RCC 7860 (cell line): ENCODE measurements at regions not wholly inside any gene's neighbourhood (a gene's known extent, or its start where the extent isn't known, plus 50 kb on each side); places are given as distances from the start of the nearest gene placed in this dataset.
"Not testable (repeated sequence)": the region's sequence is repeated elsewhere in the genome, so short reads cannot be mapped to it uniquely, and the experiment has no call there.

ENCODE experiments used
- DNase-seq: peaks from one replicate; pipeline ENCODE4 v3.0.0-alpha.2; 2015; ENCODE audit warnings: low spot score
- FAIRE-seq: peaks from 2 replicates; lab custom pipeline; 2012; peaks lifted over from hg19 to GRCh38; lab: Jason Lieb, UNC

GRCh38 chr3:101142160-101142559 lies 148.9 kb upstream of the ABI3BP start:
- no peak for FAIRE-seq
- no peak for DNase-seq

DNA sequence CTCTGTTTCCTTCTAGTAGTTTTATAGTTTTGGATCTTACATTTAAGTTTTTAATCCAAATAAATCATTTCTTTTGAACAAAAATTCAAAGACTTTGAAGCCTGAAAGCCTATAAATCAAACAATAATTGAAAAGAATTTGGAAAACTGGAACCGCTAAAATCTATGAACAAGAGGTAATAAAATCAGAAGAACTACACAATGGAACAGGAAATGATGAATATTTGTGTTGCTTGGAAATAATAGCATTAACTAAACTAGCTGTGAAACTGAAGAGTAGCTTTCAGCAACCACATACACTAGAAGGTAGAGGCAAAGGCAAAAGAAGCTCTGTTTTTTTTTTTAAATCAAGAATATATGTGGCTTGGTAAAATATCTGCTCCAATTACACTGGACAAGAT lies 147.9 kb upstream of the ABI3BP start:
- DNase-seq (no peak), FAIRE-seq (no peak)

GRCh38 chr3:101138817-101139216 lies 145.6 kb upstream of the ABI3BP start:
- DNase-seq (no peak), FAIRE-seq (no peak)

GRCh38 chr3:101134331-101134730 lies 141.1 kb upstream of the ABI3BP start:
- no peak for FAIRE-seq
- DNase-seq = no peak

GRCh38 chr3:101133652-101134051 lies 140.4 kb upstream of the ABI3BP start:
- DNase-seq (no peak), FAIRE-seq (no peak)

DNA sequence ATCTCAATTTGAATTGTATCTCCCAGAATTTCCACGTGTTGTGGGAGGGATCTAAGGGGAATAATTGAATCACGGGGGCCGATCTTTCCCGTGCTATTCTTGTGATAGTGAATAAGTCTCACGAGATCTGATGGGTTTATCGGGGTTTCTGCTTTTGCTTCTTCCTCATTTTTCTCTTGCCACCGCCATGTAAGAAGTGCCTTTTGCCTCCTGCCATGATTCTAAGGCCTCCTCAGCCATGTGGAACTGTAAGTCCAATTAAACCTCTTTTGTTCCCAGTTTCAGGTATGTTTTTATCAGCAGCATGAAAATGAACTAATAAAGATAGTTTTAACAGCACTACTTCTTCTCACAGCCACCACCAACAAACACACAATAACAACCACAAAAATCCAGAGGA lies 140.0 kb upstream of the ABI3BP start:
- not testable (repeated sequence) for DNase-seq, FAIRE-seq

GRCh38 chr3:101131767-101132166 lies 138.5 kb upstream of the ABI3BP start:
- FAIRE-seq = no peak
- no peak for DNase-seq

DNA sequence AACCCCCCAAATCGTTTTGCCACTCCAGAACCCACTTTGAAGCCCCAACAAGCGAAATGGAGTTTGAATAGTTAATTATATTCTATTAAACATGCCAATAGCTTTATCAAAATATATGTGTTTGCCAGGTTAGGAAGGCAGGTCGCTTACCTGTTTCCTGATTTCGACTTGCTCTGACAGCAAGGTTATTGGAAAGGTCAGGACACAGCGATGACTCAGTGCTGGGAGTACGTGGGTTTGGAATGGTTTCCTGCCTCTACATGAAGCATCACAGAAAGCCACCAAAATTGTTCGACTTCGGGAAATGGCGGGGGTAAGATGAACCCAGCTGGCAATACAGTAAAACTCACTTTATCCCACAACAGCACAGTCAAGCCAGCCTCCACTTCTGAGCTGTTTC lies 135.6 kb upstream of the ABI3BP start:
- FAIRE-seq = no peak
- no peak for DNase-seq

DNA sequence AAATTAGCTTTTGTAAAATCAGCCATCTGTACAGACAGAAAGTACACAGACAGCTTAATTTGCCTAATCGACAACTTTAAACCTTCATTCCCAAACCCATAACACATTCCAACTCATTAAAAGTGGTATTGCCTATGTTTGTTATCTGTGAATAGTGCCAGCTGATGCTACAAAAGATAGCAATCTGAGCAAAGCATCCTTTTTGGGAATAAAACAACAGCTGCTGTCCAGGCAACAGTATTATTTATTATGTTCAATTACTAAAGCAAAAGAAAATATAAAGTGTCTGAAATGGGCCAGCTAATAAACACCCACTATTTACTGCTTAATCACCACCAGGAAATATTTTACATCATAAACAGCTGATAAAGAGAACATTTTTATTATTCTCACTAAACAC lies 134.8 kb upstream of the ABI3BP start:
- FAIRE-seq (no peak), DNase-seq (no peak)

GRCh38 chr3:101124125-101124524 lies 130.9 kb upstream of the ABI3BP start:
- FAIRE-seq = no peak

DNA sequence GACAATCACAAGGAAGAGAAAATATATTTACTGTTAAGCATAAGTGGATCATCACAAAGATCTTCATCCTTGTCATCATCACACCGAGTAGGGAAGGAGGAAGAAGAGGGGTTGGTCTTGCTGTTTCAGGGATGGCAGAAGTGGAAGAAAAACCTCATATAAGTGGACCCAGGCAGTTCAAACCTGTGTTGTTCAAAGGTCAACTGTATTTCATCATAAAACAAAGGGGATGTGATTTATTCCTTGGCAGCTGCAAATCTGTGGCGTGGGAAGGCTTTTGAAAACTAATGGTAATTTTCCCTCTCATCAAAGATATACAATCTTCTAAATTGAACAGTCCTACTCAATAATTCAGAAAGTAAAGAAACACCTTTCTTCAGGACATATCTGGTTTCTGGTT lies 129.9 kb upstream of the ABI3BP start:
- no peak for FAIRE-seq
- DNase-seq = no peak

More at GRCh38 chr3:101124125-101124524, 130.9 kb upstream of the ABI3BP start:
- no peak for DNase-seq

DNA sequence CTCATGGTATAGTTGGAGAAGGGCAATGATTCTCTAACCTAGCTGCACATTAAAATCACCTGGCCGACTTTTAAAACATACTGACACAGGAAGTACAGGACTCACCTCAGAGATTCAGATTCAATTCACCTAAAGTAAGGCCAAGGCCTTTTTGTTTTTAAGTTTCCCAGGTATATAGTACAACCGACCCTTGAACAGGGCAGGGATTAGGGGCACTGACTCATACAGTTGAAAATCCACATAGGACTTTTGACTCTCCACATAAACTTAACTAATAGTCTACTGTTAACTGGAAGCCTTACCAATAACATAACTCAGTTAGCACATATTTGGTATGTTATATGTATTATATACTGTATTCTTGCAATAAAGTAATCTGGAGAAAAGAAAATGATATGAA lies 129.5 kb upstream of the ABI3BP start:
- DNase-seq (no peak), FAIRE-seq (no peak)

DNA sequence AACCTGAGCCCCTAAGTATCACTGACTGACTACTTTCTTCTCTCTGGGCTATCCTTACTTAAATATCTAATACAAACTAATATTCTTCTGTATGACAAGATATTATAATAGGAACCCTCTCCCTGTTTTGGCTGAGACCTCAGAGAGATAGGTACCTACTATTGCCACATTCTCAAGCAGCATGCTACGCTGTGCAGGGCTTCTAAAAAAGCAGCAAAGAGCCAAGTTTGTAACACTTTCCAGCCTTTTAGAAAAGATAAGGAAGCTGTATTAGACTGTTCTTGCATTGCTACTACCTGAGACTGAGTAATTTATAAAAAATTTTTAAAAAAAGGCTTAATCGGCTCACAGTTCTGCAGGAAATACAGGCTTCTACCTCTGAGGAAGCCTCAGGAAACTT lies 126.8 kb upstream of the ABI3BP start:
- DNase-seq (no peak), FAIRE-seq (no peak)

DNA sequence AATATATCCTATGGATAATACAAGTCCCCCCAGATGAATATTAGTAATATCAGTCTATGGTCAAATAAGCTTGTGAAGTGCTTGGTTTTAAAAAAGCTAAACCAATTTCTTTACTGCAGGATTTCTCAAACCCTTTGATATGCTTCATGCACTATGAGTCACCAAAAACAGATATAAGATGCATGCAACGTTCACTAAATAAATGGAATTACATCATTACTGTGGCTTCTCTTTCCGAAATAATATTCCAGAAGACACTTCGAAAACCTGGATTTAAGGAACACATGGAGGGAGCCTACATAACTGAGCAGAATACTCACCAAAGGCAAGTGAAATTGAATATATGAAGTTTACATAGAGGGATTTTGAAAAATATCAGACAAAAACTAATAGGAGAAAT lies 126.3 kb upstream of the ABI3BP start:
- FAIRE-seq (peak; percentile 80), DNase-seq (peak; percentile 54)

GRCh38 chr3:101117980-101118379 lies 124.8 kb upstream of the ABI3BP start:
- no peak for DNase-seq
- no peak for FAIRE-seq

DNA sequence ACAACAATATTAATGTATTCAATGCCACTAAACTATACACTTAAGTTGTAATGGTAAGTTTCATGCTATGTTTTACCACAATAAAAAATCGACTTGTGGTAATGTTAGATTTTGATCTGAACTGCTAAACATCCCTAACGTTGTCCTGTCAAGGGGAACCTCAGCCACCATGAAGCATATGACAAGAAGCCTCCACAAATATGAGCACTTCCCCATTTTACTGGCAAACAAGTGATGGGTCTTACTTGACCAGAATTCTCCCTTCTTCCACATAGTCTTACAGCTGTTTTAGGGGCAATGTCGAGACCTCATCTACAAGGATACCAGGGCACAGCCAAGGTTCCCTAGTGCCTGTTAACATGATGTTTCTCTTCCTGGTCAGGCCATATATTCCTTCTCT lies 124.2 kb upstream of the ABI3BP start:
- FAIRE-seq = no peak
- DNase-seq = no peak

GRCh38 chr3:101110295-101110694 lies 117.1 kb upstream of the ABI3BP start:
- DNase-seq, FAIRE-seq: not testable (repeated sequence)

DNA sequence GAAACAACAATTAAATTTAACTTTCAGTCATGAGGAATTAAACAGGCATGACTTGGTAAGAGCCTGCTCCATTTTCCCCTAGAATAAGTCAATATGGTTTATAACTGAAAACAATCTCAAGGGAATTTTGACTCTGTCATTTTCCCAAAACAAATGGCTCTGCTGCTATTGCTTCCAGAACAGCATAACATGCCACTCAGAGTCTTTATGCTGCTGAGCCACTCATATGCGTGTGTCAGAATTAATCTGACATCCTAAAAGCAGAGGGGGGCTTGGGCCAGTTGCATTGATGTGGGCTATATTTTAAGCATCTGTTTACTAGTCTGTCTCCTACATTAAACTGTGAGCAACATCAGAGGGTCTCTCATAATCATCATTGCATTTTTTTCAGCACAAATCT lies 111.1 kb upstream of the ABI3BP start:
- no peak for DNase-seq
- no peak for FAIRE-seq

DNA sequence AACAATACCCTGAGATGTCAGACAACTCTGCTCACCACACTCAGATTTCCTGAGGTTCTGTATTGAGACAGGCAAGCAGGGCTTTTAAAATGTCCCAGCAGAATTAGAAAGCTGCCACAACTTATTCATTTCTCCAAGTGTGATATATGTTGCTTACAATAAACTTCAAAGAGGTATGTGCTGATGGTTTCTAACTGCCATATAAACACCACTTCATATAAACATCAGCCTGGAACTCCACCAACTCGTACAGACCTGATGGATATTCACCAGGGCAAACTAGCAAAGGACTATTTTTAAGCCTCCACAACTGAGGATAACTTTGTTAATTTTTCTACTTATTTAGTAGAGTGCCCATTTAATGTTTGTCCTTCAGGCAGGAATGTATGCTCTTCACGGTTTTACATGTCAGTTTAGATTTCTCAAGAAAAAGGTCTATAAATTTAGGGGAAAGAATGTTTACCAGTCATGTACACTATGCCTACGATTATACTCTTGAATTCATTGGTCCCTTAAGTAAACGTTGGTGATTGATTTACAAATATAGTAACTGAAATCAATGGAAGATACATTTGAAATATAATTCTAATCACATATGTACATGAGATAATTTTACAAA lies 109.6 kb upstream of the ABI3BP start:
- FAIRE-seq = no peak
- no peak for DNase-seq

DNA sequence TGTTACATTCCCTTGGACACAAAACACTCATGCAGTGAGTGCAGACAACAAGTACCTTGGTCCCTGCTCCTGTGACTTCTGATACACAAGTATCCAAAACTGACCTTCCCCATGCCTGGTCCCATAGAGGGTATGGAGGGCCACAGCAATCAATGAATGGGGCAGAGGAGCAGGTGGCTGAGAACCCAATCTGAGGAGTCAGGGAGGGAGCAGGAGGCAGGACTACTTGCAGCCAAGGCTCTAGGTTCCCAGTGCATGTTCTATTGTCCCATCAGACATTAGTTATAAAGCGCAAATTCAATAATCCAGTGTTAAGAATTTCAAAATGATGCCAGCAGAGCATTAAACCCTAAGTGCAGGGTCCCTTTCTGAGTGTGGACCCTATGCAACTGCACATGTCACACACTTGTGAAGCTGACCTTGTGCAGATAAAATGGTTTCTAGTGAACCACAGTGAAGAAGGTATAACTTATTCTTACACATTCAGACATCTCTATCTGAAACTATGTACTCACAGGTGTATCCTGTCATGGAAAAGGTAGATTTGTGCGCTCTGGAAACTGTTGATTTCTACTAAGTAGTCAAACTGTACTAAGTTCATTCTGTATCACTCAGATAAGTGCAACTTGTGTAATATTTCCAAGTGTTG lies 107.3 kb upstream of the ABI3BP start:
- FAIRE-seq = no peak
- no peak for DNase-seq

GRCh38 chr3:101099791-101100190 lies 106.6 kb upstream of the ABI3BP start:
- FAIRE-seq = no peak
- no peak for DNase-seq

DNA sequence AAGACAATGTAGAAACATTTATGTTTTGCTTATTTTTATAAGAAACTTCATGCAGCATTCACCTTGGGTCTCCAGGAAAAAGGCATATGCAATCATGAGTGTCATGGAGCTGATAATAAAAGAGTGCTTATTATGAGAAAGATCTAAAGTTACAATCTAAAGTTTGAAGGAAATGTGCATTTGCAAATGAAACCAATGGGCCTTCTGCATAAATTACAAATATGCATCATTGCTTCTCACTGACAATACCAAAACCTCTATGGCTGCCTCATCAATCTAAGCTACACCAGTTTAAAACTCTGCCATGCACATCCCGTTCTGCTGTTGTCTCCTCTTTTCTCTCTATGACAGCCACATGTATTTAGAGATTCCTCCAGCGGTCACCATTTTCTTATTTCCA lies 103.2 kb upstream of the ABI3BP start:
- DNase-seq (no peak), FAIRE-seq (no peak)
